DMS153 (cell line): ENCODE measurements at regions not wholly inside any gene's neighbourhood (a gene's known extent, or its start where the extent isn't known, plus 50 kb on each side); places are given as distances from the start of the nearest gene placed in this dataset.

Experiments
- DNase-seq: peaks from one replicate; lab custom pipeline; 2025; lab: John Stamatoyannopoulos, UW

DNA sequence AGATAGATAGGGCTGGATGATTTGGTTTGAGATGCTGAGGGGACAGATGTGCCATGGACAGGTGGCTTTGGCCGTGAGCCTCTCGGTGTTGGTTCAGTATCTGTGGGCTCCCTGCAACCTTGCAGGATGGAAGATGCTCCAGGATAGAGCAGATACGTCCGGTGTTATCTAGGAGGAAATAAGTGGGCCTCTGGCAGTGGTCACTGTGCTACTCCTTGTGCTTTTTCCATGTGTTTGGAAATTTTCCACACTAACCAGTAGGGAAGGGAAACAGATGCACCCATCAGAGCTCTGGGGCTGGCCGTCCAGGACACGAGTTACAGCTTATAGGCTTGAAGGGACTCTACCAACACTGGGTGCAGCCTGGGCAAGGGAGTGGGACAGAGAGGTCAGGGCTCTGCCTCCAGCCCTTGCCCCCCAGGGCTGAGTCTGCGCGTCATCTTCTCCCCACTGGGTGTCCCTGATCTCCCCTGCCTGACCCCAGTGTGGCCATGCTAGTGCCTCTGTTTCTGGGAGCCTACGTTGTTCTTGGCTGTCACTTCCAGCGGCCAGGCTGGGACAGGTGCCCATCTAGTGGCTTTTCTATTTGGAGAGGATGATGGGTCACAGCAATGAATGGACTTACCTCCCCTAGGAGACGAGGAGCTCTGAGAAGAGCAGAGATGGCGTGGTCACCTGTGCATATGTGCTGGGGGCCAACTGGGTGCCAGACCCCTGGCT, 166.9 kb downstream of the SEC14L1 start:
- no peak for DNase-seq

DNA sequence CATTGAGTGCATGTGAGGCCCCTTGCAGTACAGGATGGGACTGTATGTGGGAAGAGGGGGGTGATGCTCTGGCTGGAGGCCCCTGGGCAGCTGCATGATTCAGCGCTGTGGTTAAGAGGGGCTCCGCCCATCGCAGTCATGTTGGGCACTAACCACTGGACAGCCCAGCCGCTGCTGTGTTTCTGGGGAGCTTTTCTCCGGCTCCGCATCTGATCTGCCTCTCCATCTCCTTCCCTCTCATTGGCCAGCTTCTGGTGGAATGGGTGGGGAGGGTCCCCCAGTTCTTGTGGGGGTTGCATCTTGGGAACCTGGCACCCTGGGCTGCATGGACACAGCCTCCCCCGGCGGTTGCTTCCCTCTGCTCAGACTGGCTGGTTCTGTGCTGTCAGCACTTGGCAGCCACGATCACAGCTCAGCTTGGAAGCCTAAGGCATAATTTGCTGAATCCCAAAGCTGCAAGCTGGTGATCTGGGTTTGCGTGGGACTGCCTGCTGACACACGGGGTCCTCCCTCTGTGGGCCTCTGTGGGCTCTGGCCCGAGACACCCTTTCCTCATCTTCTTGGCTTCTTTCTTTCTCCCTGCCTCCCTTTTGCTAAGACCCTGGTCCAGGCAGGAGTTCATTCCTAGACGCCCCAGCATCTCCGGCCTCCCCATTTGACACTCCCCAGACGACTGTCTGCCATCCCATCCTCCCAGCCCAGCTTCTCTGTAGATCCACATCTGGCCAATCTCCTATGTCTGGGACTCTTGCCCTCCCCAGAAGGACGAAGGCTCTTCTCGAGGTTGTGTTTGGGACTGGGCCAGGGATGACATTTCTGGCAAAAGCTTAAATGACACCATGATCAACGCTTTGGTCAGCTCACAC, 168.3 kb downstream of the SEC14L1 start:
- no peak for DNase-seq

DNA sequence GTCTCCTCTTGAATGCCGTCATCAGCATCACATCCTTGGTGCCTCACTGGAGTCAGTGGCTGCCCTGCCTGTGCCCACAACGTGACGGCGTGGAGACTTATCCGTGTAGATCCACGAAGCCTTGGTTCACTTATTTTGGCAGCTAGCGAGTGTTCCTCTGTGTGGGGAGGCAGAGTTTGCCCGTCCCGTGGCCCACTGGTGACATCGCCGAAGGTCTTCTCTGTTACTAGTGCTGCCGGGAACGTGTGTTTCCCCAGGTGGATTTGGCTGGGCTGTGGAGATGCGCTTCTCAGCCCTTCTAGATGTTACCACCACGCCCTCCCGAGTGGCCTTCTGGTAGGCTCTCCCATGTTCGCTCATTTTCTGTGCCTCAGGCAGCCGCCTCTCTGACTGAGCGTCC, 169.6 kb downstream of the SEC14L1 start:
- no peak for DNase-seq

DNA sequence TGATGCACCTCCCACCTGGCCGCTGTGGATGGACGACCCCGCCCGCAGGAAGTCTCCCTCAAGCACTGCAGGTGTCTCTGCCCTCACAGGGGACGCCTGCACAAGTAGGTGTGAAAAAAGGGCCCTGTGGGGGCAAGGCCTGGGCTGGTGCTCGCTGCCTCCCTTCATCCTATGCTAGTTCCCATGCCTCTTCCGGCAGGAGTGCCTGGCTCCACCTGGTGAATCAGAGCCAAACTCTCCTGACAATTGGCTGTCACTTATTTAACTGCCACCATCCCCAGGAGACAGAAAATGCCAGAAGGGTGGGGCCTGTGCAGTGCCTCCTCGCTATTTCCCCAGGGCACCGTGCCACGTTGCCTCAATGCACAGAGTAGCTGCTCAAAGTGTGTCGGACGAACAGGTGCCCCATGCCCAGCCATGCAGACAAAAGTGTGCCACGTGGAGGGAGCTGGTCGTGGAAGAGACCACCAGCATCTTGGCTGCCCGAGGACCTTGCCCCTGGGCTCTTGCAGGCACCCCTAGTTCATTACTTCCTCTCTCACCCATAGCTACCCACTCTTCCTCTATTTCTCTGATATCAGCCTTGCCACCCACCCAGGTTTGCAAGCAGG, 170.7 kb downstream of the SEC14L1 start:
- DNase-seq = peak; percentile 73

DNA sequence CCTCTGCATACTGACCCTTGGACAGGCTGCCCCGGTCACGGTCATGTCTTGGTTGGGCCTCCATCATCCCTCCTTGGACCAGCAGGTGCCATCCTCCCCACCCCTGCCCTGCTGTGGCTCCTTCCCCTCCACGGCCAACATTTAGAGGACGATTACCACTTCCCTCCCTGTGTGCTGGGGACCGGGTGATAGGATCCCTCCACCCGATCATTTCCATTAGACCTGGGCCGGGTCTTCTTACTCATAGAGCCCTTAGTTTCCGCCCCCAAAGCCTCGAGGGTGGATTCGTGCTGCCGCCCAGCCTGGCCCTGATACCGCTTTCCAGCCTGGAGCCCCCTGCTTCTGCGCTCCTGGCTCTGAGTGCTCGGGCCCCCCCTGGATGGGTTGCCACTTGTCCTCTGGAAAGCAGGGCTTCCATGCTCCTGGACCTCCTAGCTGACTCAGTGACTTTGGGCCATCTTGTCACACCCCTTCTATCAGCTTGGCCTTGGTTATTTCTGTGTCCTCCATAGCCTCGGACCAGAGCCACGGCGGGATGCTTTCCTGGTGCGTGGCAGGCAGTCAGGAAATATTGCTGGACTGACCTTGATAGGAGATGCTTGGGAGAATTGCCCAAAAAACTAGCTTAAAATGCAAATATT, 171.4 kb downstream of the SEC14L1 start:
- no peak for DNase-seq

DNA sequence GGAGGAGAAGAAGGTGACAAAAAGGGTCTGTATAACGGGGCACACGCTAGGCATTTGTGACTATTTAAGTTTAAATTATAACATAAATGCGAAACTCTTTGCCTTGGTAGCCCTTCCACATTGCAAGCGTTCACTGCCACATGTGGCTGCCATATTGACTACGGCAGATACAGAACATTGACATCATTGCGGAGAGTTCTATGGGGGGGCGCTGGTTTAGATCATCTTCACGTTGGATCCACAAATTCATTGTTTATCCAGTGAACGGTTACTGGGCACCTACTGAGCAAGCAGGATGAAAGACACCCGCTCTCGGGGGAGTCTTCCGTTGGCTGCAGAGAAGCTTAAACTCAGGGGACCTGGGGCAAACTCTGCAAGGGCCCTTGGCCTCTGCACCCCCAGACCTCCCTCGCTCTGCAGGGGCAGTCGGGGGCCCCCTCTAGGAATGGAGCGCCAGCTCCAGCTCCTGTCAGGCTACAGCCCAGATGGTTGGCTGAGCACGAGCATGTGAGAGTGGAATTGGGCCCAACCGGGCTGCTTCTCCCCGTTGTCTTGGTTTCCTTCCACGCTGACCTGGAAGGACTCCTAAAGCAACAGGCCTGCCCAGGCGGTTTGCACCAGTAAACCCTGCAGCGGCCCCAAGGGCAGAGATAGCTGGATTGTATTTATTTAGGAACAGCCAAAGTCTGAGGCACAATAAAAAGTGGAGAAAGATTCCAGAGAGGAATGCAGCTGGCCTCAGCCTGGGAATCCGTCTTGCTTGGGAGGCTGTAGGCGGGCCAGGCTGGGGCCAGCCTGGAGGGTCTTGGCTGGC, 172.2 kb downstream of the SEC14L1 start:
- no peak for DNase-seq

DNA sequence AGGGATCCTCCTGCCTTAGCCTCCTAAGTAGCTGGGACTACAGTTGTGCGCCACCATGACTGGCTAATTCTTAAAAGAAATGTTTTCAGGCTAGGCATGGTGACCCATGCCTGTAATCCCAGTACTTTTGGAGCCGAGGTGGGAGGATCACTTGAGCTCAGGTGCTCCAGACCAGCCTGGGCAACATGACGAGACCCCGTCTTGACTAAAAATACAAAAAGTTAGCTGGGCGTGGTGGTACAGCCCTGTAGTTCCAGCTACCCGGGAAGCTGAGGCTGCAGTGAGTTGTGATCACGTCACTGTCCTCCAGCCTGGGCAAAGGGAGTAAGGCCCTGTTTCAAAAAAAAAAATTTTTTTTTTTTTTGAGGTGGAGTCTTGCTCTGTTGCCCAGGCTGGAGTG, 173.1 kb downstream of the SEC14L1 start:
- DNase-seq = no peak

DNA sequence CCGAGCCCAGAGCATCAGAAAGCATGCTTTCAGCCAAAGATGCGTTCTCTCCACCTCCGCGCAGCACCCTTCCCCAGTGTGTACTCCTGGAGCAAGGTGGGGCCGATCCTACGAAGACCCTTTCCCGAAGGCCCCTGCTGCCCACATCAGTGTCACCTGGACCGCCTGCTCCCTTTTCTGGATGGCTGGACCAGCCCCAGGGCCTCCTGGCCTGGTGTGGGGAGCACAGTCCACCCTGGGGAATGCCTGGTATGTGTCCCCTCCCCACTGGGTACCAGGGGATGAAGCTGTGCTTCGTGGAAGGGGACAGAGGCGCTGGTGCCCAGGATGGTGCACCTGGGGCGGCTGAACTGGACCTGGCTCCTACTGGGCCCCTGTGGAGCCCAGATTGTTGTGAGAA, 173.8 kb downstream of the SEC14L1 start:
- DNase-seq = no peak

DNA sequence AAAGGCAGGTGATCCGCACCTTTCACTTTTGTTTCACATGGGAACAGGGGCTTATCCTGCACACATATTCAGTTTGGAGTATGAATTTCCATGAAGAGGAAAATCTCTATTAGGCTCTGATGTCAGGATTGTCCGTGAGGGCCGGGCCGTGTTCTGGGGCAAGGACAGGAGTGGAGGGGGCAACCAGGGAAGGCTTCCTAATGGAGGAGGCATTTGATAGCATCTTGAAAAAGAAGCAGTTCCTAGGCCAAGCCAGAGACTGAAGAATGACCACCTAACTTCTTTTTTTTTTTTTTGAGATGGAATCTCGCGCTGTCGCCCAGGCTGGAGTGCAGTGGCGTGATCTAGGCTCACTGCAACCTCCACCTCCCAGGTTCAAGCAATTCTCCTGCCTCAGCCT, 174.2 kb downstream of the SEC14L1 start:
- DNase-seq = no peak

DNA sequence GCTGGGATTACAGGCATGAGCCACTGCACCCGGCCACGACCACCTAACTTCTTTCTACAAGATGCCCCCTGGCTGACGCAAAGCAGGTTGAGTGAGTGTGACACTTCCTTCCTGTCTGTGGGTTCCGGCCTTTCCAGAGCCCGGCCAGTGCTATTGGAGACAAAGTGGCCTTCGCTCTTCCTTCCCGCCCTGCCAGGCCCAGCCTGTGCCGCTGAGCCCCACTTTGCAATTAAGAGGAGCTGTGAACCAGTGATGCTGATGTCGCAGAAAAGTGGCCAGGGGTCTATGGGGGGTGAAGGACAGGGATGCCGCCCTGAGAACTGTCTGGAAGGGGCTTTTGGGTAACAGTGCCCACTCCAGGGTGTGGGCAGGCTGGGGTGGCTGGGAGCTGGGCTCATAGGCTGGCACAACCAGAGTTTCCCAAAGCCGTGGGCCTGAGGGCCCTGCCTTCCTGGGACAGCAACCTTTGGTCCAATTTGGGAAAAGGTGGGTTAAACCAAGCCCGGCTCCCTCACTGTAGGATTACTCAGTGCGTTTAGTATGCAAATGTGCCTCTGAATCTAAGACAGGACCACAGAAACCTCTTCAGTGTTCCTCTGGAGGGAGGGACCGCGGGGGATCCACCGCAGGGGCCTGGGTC, 174.9 kb downstream of the SEC14L1 start:
- DNase-seq = no peak

DNA sequence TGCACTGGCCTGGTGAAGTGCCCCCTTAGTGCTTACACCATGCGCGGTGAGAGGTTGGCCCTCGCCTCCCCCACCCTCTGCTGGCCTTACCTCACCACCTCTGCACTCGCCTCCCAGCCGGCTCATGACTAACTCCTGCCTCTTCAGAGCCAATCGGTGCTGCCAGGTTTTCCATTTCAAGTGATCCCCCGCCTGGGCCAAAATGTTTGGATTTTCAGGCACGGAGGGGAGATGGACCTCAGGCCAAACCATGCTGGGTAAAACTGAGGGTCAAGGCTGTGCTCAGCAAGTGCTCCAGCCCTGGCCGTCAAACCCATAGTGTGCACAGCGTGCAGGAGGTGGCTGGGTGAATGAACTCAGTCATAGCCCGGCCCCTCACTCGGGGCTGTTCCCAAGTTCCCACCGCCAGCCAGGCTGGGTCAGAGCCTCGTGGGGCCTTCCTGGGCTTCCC, 175.4 kb downstream of the SEC14L1 start:
- DNase-seq = no peak

DNA sequence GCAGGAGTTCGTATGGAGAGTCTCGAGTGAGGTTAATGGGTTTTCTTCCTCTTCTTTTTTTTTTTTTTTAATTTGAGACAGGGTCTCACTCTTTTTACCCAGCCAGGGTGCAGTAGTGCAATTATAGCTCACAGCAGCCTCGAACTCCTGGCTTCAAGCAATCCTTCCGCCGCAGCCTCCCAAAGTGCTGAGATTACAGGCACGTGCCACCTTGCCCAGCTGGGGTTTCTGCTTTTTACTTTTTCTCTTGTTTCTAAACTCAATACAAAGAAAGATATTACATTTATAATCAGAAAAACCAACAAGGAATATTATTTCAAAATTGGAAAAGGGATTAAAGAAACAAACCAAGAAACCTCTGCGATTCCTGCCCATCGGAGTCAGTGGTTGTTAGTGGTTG, 175.9 kb downstream of the SEC14L1 start:
- no peak for DNase-seq

DNA sequence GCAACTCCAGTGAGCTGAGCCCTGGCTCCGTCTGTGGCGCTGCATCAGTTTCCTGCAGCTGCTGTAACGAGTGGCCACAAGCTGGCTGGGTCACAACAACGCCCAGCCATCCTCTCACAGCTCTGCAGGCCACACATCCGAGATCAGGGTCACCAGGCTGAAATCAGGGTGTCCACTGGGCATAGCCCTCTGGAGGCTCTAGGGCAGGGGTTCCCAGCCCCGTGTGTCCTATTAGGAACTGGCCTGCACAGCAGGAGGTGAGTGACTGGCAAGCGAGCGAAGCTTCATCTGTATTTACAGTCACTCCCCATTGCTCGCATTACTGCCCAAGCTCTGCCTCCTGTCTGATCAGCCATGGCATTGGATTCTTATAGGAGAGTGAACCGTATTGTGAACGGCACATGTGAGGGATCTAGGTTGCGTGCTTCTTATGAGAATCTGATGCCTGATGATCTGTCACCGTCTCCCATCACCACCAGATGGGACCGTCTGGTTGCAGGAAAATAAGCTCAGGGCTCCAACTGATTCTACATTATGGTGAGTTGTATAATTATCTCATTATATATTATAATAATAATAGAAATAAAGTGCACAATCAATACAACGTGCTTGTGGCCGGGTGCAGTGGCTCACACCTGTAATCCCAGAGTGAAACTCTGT, 176.5 kb downstream of the SEC14L1 start:
- DNase-seq = no peak

DNA sequence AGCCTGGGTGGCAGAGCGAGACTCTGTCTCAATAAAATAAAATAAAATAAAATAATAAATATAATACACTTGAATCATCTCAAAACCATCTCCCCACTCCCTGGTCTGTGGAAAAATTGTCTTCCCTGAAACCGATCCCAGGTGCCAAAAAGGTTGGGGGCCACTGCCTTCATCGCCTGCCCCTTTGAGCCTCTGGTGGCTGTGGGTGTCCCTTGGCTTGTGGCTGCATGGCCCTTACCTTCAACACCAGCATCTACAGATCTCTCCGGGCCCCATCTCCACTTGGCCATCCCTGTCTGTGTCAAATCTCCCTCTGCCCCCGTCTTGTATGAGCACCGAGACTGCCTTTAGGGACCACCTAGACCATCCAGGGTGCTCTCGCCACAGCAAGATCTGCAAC, 177.3 kb downstream of the SEC14L1 start:
- DNase-seq = no peak

DNA sequence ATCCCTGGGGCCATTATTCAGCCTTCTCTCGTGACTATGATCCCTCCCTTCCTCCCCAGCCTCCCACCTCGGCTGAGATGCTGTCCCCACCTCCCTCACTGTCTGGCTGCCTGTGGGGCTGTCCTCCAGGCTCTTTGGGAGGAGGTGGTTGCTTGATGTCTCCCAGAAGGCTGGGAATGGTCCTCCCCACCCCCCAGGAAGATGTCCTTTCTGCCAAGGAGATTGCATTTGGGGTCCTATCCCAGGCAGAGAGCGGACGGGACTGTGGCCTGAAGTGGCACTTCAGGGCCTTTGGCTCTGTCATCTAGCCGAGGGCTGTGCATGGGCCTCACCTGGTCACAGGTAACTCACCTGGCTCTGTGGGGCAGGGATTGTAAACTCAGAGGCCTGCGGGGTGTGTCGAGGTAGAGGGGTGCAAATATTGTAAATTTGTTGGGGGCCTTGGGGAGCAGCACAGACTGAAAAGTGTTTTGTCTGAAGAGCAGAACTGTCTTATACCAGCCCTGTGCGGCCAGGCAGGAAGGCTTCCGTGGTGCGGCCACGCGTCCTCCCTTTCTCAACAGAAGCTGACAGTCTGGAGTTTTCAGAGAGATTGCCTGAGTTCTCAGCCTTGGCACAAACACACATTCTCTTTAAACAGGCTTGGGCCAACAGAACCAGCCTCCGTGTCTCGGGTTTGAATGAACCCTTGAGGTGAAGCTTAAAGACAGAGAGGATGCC, 177.9 kb downstream of the SEC14L1 start:
- DNase-seq = no peak

DNA sequence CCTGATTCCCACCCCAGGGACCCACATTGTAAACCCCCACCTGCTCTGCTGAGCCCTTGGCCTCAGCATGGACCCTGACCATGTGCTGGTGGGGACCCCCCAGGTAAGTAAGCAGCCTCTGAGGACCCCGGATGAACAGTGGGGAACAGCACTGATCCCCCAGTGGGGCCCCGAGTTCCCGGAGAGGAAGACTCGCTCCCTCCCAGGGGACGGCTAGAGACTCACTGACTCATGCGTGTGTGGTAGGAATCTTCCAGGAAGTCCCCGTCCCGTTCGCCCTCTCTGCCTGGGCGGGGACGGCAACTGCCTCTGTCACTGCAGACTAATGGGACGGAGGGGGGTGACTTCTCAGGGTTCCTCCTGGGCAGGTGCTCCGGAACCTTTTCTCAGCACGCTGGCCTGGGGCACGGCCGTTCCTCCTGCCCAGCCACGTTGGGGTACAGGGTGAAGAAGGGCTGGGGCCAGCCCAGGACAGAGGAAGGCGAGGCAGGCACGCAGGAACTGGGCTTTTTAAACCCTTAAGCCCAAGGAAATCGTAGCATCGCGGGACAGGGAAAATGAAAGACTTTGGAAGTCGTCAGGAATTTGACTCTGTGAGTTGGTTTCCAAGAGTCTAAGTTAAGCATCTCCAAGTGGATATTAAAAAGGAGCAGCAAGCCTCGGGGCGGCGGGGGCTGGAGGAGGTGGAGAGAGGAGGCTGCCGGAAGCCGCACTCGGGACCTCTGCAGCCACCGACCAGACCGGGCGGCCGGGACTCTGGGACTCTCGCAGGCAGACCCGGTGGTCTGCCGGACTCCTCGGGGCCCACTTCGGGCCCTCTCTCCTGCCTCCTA, 178.7 kb downstream of the SEC14L1 start:
- no peak for DNase-seq

DNA sequence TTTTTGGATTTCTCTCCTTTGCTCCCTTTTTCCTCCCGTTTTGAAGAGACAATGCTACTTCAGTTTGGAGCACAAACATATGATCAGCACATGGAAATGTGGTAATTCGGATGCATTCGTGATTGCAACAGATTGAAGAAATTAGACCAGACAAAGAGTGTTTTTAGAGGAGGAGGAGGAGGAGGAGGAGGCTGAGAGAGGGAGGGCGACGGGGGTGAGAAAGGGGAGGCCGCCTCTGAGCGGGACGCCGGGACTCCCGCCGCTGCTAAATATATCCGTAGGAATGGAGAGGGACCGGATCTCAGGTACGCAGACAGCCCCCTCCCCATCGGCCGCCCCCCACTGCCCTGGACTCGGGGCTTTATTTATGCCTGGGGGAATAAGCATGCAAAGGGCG, 179.3 kb downstream of the SEC14L1 start:
- no peak for DNase-seq

DNA sequence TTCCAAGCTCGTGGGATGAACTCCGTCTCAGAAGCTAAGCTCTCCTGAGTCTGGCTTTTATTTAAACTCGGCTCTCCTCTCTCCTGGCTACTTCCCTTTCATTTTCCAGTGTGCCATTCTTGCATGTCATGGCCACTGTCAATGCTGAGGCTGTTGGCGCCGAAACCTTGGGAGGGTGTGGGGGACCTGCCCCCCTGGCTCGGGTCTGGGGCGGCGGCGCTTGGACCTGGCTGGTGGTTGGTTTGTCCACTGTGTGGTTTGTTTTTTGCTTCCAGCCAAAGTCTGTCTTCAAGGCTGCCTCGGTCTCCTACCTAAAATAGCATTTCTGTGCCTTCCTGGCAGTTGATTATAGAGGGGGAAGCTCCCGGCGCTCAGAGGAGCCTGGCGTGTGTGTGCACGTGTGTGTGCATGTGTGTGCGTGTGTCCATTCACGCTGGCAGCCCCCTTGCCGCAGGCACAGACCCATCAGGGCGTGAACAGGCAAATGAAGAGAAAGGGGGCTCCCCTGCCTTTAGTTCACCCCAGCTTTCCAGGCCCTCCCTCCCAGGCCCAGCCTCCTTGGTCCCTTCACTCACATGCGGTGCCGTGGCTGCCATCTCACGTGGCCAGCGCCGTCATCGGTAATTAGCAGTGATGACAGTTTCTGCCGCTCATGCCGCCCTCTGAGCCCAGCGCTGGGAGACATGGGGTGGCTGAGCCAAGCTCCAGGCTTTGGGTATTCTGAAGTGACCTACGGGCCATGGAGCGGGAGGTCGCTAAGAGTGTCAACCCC, 179.9 kb downstream of the SEC14L1 start:
- no peak for DNase-seq
